ENCODE measurements at regions not wholly inside any gene's neighbourhood (a gene's known extent, or its start where the extent isn't known, plus 50 kb on each side); places are given as distances from the start of the nearest gene placed in this dataset.
"Not testable (repeated sequence)": the region's sequence is repeated elsewhere in the genome, so short reads cannot be mapped to it uniquely, and the experiment has no call there.

DNA sequence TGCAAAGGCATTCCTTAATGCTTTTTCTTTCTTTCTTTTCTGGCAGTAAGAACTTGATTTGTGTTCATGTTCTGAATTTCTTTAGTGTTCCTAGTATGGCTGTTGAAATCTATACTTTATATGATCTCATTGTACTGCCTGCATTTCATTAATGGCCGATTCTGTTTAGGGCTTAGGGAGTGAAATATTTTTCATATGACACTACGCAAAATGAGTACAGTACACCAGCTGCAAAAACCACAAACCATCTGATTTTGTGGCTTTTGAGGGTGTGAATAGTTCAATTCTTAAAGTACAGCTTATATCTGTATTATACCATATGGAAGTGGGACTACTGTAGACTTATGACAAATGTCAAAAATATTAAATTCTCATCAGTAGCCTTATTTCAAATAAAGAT is 69.1 kb upstream of the FOXP2 start:
- no peaks in the 10 kb centered on the region for H3K9me3 Mint-ChIP-seq (ENCODE audit: low read depth)
- peaks cover 15% of the 10 kb centered on the region for H3K4me1 Mint-ChIP-seq (ENCODE audit: low read depth)
- peak overlapping the region; percentile 43 for H3K27ac Mint-ChIP-seq (ENCODE audit: unreplicated experiment)
- no peaks in the 10 kb centered on the region for H3K36me3 Mint-ChIP-seq (ENCODE audit: low read depth)
- no peaks in the 10 kb centered on the region for H3K27me3 Mint-ChIP-seq (ENCODE audit: low read depth)
- no peak for DNase-seq (ENCODE audit: low spot score)
- no peak for TF ChIP-seq CTCF (IDR thresholded peaks at IDR 0.05)
- H3K4me3 Mint-ChIP-seq (ENCODE audit: unreplicated experiment) = no peak overlapping the region

GRCh38 chr7:114343949-114344708 is 70.5 kb upstream of the FOXP2 start:
- no peaks in the 10 kb centered on the region for H3K9me3 Mint-ChIP-seq (ENCODE audit: low read depth)
- H3K36me3 Mint-ChIP-seq (ENCODE audit: low read depth) = no peaks in the 10 kb centered on the region
- H3K27me3 Mint-ChIP-seq (ENCODE audit: low read depth) = no peaks in the 10 kb centered on the region
- no peak for DNase-seq (ENCODE audit: low spot score)
- peaks cover 15% of the 10 kb centered on the region for H3K4me1 Mint-ChIP-seq (ENCODE audit: low read depth)
- TF ChIP-seq CTCF (IDR thresholded peaks at IDR 0.05) = no peak
- H3K4me3 Mint-ChIP-seq (ENCODE audit: unreplicated experiment) = no peak overlapping the region
- no peak overlapping the region for H3K27ac Mint-ChIP-seq (ENCODE audit: unreplicated experiment)

- Mint-ChIP-seq H3K27me3 (ENCODE audit: low read depth) (no peaks in the 10 kb centered on the region), H3K27ac (ENCODE audit: unreplicated experiment) (no peak overlapping the region), H3K4me3 (ENCODE audit: unreplicated experiment) (no peak overlapping the region), H3K36me3 (ENCODE audit: low read depth) (no peaks in the 10 kb centered on the region), H3K4me1 (ENCODE audit: low read depth) (peaks cover 15% of the 10 kb centered on the region), H3K9me3 (ENCODE audit: low read depth) (no peaks in the 10 kb centered on the region)
- DNase-seq (ENCODE audit: low spot score) = no peak
- TF ChIP-seq CTCF (IDR thresholded peaks at IDR 0.05) = no peak
These were observed 72.0 kb upstream of the FOXP2 start for GRCh38 chr7:114342431-114343179.

GRCh38 chr7:114341648-114342047 is 73.0 kb upstream of the FOXP2 start:
- Mint-ChIP-seq H3K36me3 (ENCODE audit: low read depth) (no peaks in the 10 kb centered on the region), H3K4me3 (ENCODE audit: unreplicated experiment) (no peak overlapping the region), H3K27ac (ENCODE audit: unreplicated experiment) (no peak overlapping the region), H3K27me3 (ENCODE audit: low read depth) (no peaks in the 10 kb centered on the region), H3K9me3 (ENCODE audit: low read depth) (no peaks in the 10 kb centered on the region), H3K4me1 (ENCODE audit: low read depth) (peaks cover 15% of the 10 kb centered on the region)
- TF ChIP-seq CTCF (IDR thresholded peaks at IDR 0.05) = no peak
- no peak for DNase-seq (ENCODE audit: low spot score)

DNA sequence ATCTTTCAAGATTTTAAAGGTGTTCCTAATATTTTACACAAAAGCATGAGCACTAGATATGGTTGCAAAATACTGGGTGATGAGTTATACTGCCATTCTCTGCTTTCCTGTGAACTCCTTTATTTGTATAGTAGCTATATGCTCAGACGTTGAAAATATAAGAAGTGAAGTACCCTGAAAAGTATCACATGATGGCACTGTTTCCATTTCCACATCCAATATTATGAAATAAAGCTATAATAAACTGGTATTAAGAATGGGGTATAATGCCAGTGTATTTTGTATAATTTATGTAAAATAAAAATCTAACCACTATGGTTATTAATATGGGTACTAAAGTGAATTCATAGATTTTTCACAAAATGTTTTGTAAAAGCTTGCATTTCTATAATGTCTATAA is 79.6 kb upstream of the FOXP2 start:
- no peaks in the 10 kb centered on the region for H3K36me3 Mint-ChIP-seq (ENCODE audit: low read depth)
- peak; percentile 51 for TF ChIP-seq CTCF (IDR thresholded peaks at IDR 0.05)
- no peak overlapping the region for H3K4me3 Mint-ChIP-seq (ENCODE audit: unreplicated experiment)
- no peaks in the 10 kb centered on the region for H3K27me3 Mint-ChIP-seq (ENCODE audit: low read depth)
- no peaks in the 10 kb centered on the region for H3K9me3 Mint-ChIP-seq (ENCODE audit: low read depth)
- no peaks in the 10 kb centered on the region for H3K4me1 Mint-ChIP-seq (ENCODE audit: low read depth)
- no peak overlapping the region for H3K27ac Mint-ChIP-seq (ENCODE audit: unreplicated experiment)
- DNase-seq (ENCODE audit: low spot score) = no peak

GRCh38 chr7:114329458-114329857 is 85.2 kb upstream of the FOXP2 start:
- not testable (repeated sequence) for H3K27me3 Mint-ChIP-seq (ENCODE audit: low read depth); H3K9me3 Mint-ChIP-seq (ENCODE audit: low read depth); H3K4me1 Mint-ChIP-seq (ENCODE audit: low read depth); H3K27ac Mint-ChIP-seq (ENCODE audit: unreplicated experiment); H3K4me3 Mint-ChIP-seq (ENCODE audit: unreplicated experiment); H3K36me3 Mint-ChIP-seq (ENCODE audit: low read depth); DNase-seq (ENCODE audit: low spot score)

All from chondrocyte (in vitro differentiated cells).